ENCODE measurements at regions not wholly inside any gene's neighbourhood (a gene's known extent, or its start where the extent isn't known, plus 50 kb on each side); places are given as distances from the start of the nearest gene placed in this dataset.

GRCh38 chr5:103407402-103407801 is 148.8 kb downstream of the MACIR start:
- CTCF ChIA-PET: no interaction called here
- Histone ChIP-seq H3K9me1 (replicated peaks; ENCODE audit: control insufficient read depth, extremely low read depth, insufficient read depth, low read length) (no peaks in the 10 kb centered on the region), H4K20me1 (replicated peaks; ENCODE audit: control insufficient read depth, extremely low read depth, insufficient read depth, low read length) (no peaks in the 10 kb centered on the region), H3K9ac (replicated peaks; ENCODE audit: extremely low read depth, insufficient read depth, low read length) (no peak overlapping the region), H3K4me3 (replicated peaks in 1 of 3; ENCODE audit: insufficient read depth in 1 of 3, low read depth in 1 of 3, low read length in 3 of 3) (no peak overlapping the region), H2AFZ (ENCODE audit: low read depth, low read length) (no peak overlapping the region), H3K27ac (ENCODE audit: insufficient read depth, low read depth, low read length) (no peak overlapping the region), H3K27me3 (ENCODE audit: control insufficient read depth in 2 of 2, insufficient read depth in 2 of 2, low read length in 2 of 2) (peaks cover 0 to 6% of the 10 kb centered on the region in 2 experiments), H3K4me2 (ENCODE audit: insufficient read depth, low read length) (no peak overlapping the region), H3K9me3 (replicated peaks; ENCODE audit: control insufficient read depth, insufficient read depth, low read length) (no peaks in the 10 kb centered on the region), H3K79me2 (ENCODE audit: control insufficient read depth, insufficient read depth, low read length) (no peaks in the 10 kb centered on the region), H3K4me1 (ENCODE audit: control insufficient read depth, extremely low read depth, insufficient read depth, low read length) (no peaks in the 10 kb centered on the region), H3K36me3 (ENCODE audit: control insufficient read depth in 2 of 2, extremely low read depth in 1 of 2, insufficient read depth in 2 of 2, low read length in 2 of 2) (no peaks in the 10 kb centered on the region)
- no TSS peak for BruUV-seq (replicated peaks)
- no peak for DNase-seq (ENCODE audit: low read depth, low spot score)
- no peak for FAIRE-seq
- TF ChIP-seq POLR2A (IDR thresholded peaks at IDR 0.05; ENCODE audit: low read depth, low read length) (no peak), GATA2 (IDR thresholded peaks at IDR 0.05; ENCODE audit: insufficient read depth, insufficient read length, low read depth, low read length) (no peak), JUN (IDR thresholded peaks at IDR 0.05; ENCODE audit: borderline replicate concordance, insufficient read depth, insufficient read length, low read depth) (no peak), MAX (IDR thresholded peaks at IDR 0.05; ENCODE audit: insufficient read depth, insufficient read length) (no peak), FOS (IDR thresholded peaks at IDR 0.05; ENCODE audit: borderline replicate concordance, insufficient read depth, low read length) (no peak), POLR2AphosphoS5 (IDR thresholded peaks at IDR 0.05; ENCODE audit: insufficient read depth, low read depth, low read length) (no peak), CTCF (IDR thresholded peaks at IDR 0.05; ENCODE audit: extremely low read depth in 1 of 2, insufficient read depth in 1 of 2, low read depth in 1 of 2, low read length in 2 of 2) (no peak), EZH2 (IDR thresholded peaks at IDR 0.05; ENCODE audit: borderline replicate concordance, low read depth, low read length, severe bottlenecking) (no peak), MYC (IDR thresholded peaks at IDR 0.05; ENCODE audit: low read depth, low read length) (no peak)
- intact Hi-C loops (cut with micrococcal nuclease): no loop called here
- POLR2A ChIA-PET: no interaction called here
- dilution Hi-C loops (cut with MboI; ENCODE audit: extremely low pct_ligation_motif_present, low sequenced_read_pairs): no loop called here

All from endothelial cell of umbilical vein (primary cell).